ENCODE measurements at regions not wholly inside any gene's neighbourhood (a gene's known extent, or its start where the extent isn't known, plus 50 kb on each side); places are given as distances from the start of the nearest gene placed in this dataset.

- Histone ChIP-seq H3K27me3 (no peaks in the 10 kb centered on the region), H3K4me3 (no peak overlapping the region), H3K36me3 (replicated peaks in 1 of 2) (no peaks in the 10 kb centered on the region), H3K27ac (no peak overlapping the region), H3K4me1 (replicated peaks in 1 of 2) (no peaks in the 10 kb centered on the region), H3K9me3 (replicated peaks in 1 of 3) (peaks cover 0 to 5% (median 0%) of the 10 kb centered on the region in 3 donors)
- intact Hi-C loops (cut with DNase I) = no loop called here
- no peak for DNase-seq
- TF ChIP-seq POLR2A (IDR thresholded peaks at IDR 0.05) = no peak
- TF ChIP-seq, protein P1, sequence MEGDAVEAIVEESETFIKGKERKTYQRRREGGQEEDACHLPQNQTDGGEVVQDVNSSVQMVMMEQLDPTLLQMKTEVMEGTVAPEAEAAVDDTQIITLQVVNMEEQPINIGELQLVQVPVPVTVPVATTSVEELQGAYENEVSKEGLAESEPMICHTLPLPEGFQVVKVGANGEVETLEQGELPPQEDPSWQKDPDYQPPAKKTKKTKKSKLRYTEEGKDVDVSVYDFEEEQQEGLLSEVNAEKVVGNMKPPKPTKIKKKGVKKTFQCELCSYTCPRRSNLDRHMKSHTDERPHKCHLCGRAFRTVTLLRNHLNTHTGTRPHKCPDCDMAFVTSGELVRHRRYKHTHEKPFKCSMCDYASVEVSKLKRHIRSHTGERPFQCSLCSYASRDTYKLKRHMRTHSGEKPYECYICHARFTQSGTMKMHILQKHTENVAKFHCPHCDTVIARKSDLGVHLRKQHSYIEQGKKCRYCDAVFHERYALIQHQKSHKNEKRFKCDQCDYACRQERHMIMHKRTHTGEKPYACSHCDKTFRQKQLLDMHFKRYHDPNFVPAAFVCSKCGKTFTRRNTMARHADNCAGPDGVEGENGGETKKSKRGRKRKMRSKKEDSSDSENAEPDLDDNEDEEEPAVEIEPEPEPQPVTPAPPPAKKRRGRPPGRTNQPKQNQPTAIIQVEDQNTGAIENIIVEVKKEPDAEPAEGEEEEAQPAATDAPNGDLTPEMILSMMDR (IDR thresholded peaks at IDR 0.05) = no peak
- WGBS, 4 donors = 67 to 90% (median 83%) methylated on average over 2 of the region's 2 CpGs
These were observed 307.5 kb upstream of the DACH1 start for GRCh38 chr13:72174549-72174948.

DNA sequence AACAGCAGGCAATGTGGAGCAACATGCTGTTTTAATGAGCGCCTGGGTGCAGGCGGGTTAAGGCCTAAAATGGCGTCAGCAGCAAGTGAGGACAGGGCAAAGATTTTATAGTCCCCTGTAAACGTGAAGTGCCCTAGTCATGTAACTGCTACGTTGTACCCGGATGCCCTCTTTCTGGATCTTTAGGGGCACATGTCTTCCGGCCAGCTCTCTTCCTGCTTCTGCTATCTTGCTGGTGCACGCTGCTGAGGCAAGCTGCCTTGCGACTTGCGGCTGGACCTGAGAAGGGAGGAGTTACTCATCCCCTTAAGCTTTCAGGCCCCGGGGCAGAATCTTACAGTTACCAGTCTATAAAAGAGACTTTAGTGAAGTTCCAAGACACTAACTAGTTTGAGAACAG is 303.6 kb upstream of the DACH1 start:
- Histone ChIP-seq H3K27ac (no peak overlapping the region), H3K27me3 (no peaks in the 10 kb centered on the region), H3K4me3 (no peak overlapping the region), H3K9me3 (replicated peaks in 1 of 3) (peaks cover 0 to 5% (median 0%) of the 10 kb centered on the region in 3 donors), H3K36me3 (replicated peaks in 1 of 2) (no peaks in the 10 kb centered on the region), H3K4me1 (replicated peaks in 1 of 2) (peaks cover 0 to 5% of the 10 kb centered on the region in 2 donors)
- 92 to 97% (median 95%) methylated on average over 11 of the region's 11 CpGs for WGBS, 4 donors
- TF ChIP-seq, protein P1 (IDR thresholded peaks at IDR 0.05) = no peak
- no peak for TF ChIP-seq POLR2A (IDR thresholded peaks at IDR 0.05)
- intact Hi-C loops (cut with DNase I) = no loop called here
- DNase-seq = no peak

GRCh38 chr13:72168126-72168855 is 301.3 kb upstream of the DACH1 start:
- Histone ChIP-seq H3K27ac (no peak overlapping the region), H3K4me1 (replicated peaks in 1 of 2) (peaks cover 0 to 5% of the 10 kb centered on the region in 2 donors), H3K9me3 (replicated peaks in 1 of 3) (peaks cover 0 to 5% (median 0%) of the 10 kb centered on the region in 3 donors), H3K4me3 (no peak overlapping the region), H3K27me3 (no peaks in the 10 kb centered on the region), H3K36me3 (replicated peaks in 1 of 2) (no peaks in the 10 kb centered on the region)
- no peak for TF ChIP-seq POLR2A (IDR thresholded peaks at IDR 0.05)
- TF ChIP-seq, protein P1 (IDR thresholded peaks at IDR 0.05) = no peak
- intact Hi-C loops (cut with DNase I) = no loop called here
- DNase-seq = no peak
- 73 to 82% (median 77%) methylated on average over 8 of the region's 8 CpGs for WGBS, 4 donors

DNA sequence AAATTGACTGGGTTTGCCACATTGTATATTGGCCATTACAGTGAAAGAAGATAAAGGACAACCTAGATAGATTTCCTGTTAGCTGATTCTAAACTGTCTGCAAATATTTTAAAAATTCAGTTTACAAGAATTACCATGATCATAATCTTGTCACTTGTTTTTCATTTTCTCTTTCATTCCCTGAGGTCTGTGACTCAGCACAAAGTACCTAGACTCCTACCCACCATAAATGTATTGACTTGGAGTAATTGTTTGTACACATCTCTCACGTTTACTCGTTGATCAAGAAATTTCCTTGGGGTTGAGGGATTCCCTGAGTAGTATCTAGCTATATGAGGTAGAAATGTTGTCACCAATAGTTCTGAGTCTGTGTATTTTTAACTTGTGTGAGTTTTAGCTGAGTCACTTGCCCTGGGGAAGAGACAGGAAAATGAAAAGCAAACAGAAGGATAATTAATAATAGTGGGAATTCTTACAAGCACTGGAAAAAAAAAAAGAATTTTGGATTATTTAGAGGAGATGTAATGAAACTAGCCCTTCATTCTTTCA is 299.2 kb upstream of the DACH1 start:
- Histone ChIP-seq H3K4me1 (replicated peaks in 1 of 2) (peaks cover 0 to 5% of the 10 kb centered on the region in 2 donors), H3K27ac (no peak overlapping the region), H3K36me3 (replicated peaks in 1 of 2) (no peaks in the 10 kb centered on the region), H3K27me3 (no peaks in the 10 kb centered on the region), H3K9me3 (replicated peaks in 1 of 3) (no peaks in the 10 kb centered on the region), H3K4me3 (no peak overlapping the region)
- 53 to 66% (median 64%) methylated on average over 2 of the region's 2 CpGs for WGBS, 4 donors
- intact Hi-C loops (cut with DNase I) = no loop called here
- TF ChIP-seq, protein P1 (IDR thresholded peaks at IDR 0.05) = no peak
- no peak for TF ChIP-seq POLR2A (IDR thresholded peaks at IDR 0.05)
- no peak for DNase-seq

Measured in adrenal gland (tissue), 9 donors.